K562 (cell line): ENCODE measurements at regions not wholly inside any gene's neighbourhood (a gene's known extent, or its start where the extent isn't known, plus 50 kb on each side); places are given as distances from the start of the nearest gene placed in this dataset.

ENCODE experiments used
- CBX2 ChIP-seq: fragments of 200-600 bp; sonication (generic); IDR thresholded peaks from one replicate; pipeline ENCODE4 v1.6.1; 2012; ENCODE audit warnings: mild to moderate bottlenecking, low read length, inconsistent platforms; ENCODE audit not compliant: insufficient read depth, poor library complexity, severe bottlenecking
- CHD2 ChIP-seq: IDR thresholded peaks from 2 replicates; pipeline ENCODE4 v1.6.1; 2011; ENCODE audit warnings: low read depth, low read length
- CTCF ChIP-seq, 3 experiments: IDR thresholded peaks in 2 of 3; conservative IDR thresholded peaks in 1 of 3; 2 replicates each; pipeline ENCODE4 v1.5.1; 2011 to 2012; ENCODE audit warnings: low read length in 3 of 3, mild to moderate bottlenecking in 3 of 3, control low read depth in 2 of 3, improper control_type of control experiment in 1 of 3, inconsistent platforms in 1 of 3, low read depth in 1 of 3, mixed read lengths in 1 of 3, moderate library complexity in 1 of 3; ENCODE audit not compliant: insufficient read depth in 2 of 3
- FOXA3 ChIP-seq, 2 experiments: fragments of 450-650 bp in 1 of 2; sonication (generic) in 1 of 2; formaldehyde crosslinking; IDR thresholded peaks in 1 of 2; conservative IDR thresholded peaks in 1 of 2; 2 replicates each; pipeline versions ENCODE4 v1.4.0 to v1.8.0; 2020 to 2022; ENCODE audit warnings: mild to moderate bottlenecking in 2 of 2, missing genetic modification reagents in 1 of 2
- GMEB1 ChIP-seq: fragments of 250-450 bp; sonication (Bioruptor Pico); IDR thresholded peaks from 2 replicates; pipeline ENCODE4 v1.4.0; 2020; ENCODE audit warnings: mild to moderate bottlenecking
- PHF8 ChIP-seq: fragments of 200-600 bp; sonication (generic); IDR thresholded peaks from 2 replicates; pipeline ENCODE4 v1.6.1; 2012; ENCODE audit warnings: mixed run types, mild to moderate bottlenecking, inconsistent platforms, low read length, moderate library complexity, borderline replicate concordance
- RBM22 ChIP-seq: fragments of 200-400 bp; formaldehyde crosslinking; IDR thresholded peaks from 2 replicates; pipeline ENCODE4 v1.6.1; 2018; ENCODE audit warnings: low read length, low read depth; ENCODE audit not compliant: poor library complexity, severe bottlenecking
- TCF7L2 ChIP-seq: fragments of 150-350 bp; IDR thresholded peaks from 2 replicates; pipeline ENCODE4 v1.6.1; 2016; ENCODE audit warnings: low read depth, mild to moderate bottlenecking, low read length, moderate library complexity
- ZNF384 ChIP-seq: IDR thresholded peaks from 2 replicates; pipeline ENCODE4 v1.6.1; 2012; ENCODE audit warnings: low read depth, low read length, improper control_type of control experiment

- TF ChIP-seq CHD2 (no peak), CBX2 (no peak), PHF8 (no peak), CTCF (IDR thresholded peaks at IDR 0.05 in 2 of 3, conservative IDR thresholded peaks at IDR 0.05 in 1 of 3; ENCODE audit: insufficient read depth in 2 of 3, low read depth in 1 of 3, low read length in 3 of 3) (no peak), RBM22 (no peak), GMEB1 (CRISPR knock-in tag) (no peak), TCF7L2 (no peak), FOXA3 (CRISPR knock-in tag; conservative IDR thresholded peaks at IDR 0.05 in 1 of 2, IDR thresholded peaks at IDR 0.05 in 1 of 2) (no peak), ZNF384 (no peak)
Measured at GRCh38 chr3:21273259-21274025, 477.6 kb downstream of the ZNF385D start.
